GM12873 (cell line): ENCODE measurements at regions not wholly inside any gene's neighbourhood (a gene's known extent, or its start where the extent isn't known, plus 50 kb on each side); places are given as distances from the start of the nearest gene placed in this dataset.

Experiments
- TF ChIP-seq, protein P1 (sequence below): IDR thresholded peaks from 2 replicates; pipeline ENCODE4 v1.5.1; 2012; ENCODE audit warnings: low read depth, mild to moderate bottlenecking, moderate library complexity, low read length, control low read depth; ENCODE audit not compliant: insufficient read depth; ENCODE audit errors: missing control alignments

DNA sequence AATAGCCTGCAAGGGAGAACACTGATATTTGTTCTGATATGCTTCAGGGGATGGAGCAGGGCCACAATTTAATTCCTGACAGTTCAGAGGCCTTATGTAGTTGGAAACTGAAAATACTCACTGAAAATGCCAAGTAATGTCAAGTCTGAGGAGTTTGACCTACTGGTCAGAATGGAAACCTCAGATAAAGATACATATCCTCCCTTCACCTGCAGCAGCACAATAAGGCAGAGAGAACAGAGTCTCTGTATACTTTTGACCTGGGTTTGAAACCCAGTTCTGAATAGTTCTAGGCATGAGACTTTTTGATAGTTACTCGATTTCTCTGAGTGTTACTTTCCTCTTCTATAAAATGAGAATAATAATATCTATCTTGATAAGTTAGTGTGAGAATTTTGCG, 65.8 kb upstream of the TRPC5 start:
- TF ChIP-seq, protein P1, sequence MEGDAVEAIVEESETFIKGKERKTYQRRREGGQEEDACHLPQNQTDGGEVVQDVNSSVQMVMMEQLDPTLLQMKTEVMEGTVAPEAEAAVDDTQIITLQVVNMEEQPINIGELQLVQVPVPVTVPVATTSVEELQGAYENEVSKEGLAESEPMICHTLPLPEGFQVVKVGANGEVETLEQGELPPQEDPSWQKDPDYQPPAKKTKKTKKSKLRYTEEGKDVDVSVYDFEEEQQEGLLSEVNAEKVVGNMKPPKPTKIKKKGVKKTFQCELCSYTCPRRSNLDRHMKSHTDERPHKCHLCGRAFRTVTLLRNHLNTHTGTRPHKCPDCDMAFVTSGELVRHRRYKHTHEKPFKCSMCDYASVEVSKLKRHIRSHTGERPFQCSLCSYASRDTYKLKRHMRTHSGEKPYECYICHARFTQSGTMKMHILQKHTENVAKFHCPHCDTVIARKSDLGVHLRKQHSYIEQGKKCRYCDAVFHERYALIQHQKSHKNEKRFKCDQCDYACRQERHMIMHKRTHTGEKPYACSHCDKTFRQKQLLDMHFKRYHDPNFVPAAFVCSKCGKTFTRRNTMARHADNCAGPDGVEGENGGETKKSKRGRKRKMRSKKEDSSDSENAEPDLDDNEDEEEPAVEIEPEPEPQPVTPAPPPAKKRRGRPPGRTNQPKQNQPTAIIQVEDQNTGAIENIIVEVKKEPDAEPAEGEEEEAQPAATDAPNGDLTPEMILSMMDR: no peak

GRCh38 chrX:112147206-112147605, 64.6 kb upstream of the TRPC5 start:
- TF ChIP-seq, protein P1: peak; percentile 61

- TF ChIP-seq, protein P1: no peak
Observed at GRCh38 chrX:112137276-112137675, 54.7 kb upstream of the TRPC5 start.
